SHP77 treated with DMSO at 0.1 percent for 48 hours (cell line): ENCODE measurements at regions not wholly inside any gene's neighbourhood (a gene's known extent, or its start where the extent isn't known, plus 50 kb on each side); places are given as distances from the start of the nearest gene placed in this dataset.

Experiments used
- DNase-seq: peaks from one replicate; lab custom pipeline; 2025; lab: John Stamatoyannopoulos, UW

- DNase-seq = no peak
Measured at GRCh38 chr7:51789489-51789888, 472.9 kb upstream of the COBL start.

GRCh38 chr7:51786284-51786683 lies 469.7 kb upstream of the COBL start:
- DNase-seq = no peak

- DNase-seq = no peak
Measured at GRCh38 chr7:51785876-51786275, 469.3 kb upstream of the COBL start.

- no peak for DNase-seq
Measured at GRCh38 chr7:51785171-51785570, 468.6 kb upstream of the COBL start.

GRCh38 chr7:51783241-51783640 lies 466.6 kb upstream of the COBL start:
- DNase-seq = no peak

GRCh38 chr7:51778121-51778520 lies 461.5 kb upstream of the COBL start:
- DNase-seq = no peak

GRCh38 chr7:51774178-51774577 lies 457.6 kb upstream of the COBL start:
- no peak for DNase-seq

- DNase-seq = no peak
Measured at GRCh38 chr7:51772190-51772589, 455.6 kb upstream of the COBL start.

GRCh38 chr7:51764976-51765375 lies 448.4 kb upstream of the COBL start:
- DNase-seq = no peak

GRCh38 chr7:51759985-51760384 lies 443.4 kb upstream of the COBL start:
- no peak for DNase-seq

GRCh38 chr7:51757960-51758359 lies 441.4 kb upstream of the COBL start:
- no peak for DNase-seq

- DNase-seq = no peak
Measured at GRCh38 chr7:51732951-51733350, 416.3 kb upstream of the COBL start.

GRCh38 chr7:51732116-51732515 lies 415.5 kb upstream of the COBL start:
- DNase-seq = no peak

GRCh38 chr7:51731075-51731474 lies 414.5 kb upstream of the COBL start:
- no peak for DNase-seq

GRCh38 chr7:51727441-51727840 lies 410.8 kb upstream of the COBL start:
- no peak for DNase-seq

- DNase-seq = no peak
Measured at GRCh38 chr7:51706851-51707250, 390.2 kb upstream of the COBL start.

- no peak for DNase-seq
Measured at GRCh38 chr7:51705701-51706100, 389.1 kb upstream of the COBL start.

GRCh38 chr7:51702673-51703072 lies 386.1 kb upstream of the COBL start:
- no peak for DNase-seq

GRCh38 chr7:51701935-51702334 lies 385.3 kb upstream of the COBL start:
- DNase-seq = no peak

GRCh38 chr7:51700593-51701215 lies 384.1 kb upstream of the COBL start:
- DNase-seq = no peak

- DNase-seq = no peak
Measured at GRCh38 chr7:51693258-51693657, 376.6 kb upstream of the COBL start.

GRCh38 chr7:51689547-51689946 lies 372.9 kb upstream of the COBL start:
- no peak for DNase-seq

GRCh38 chr7:51685794-51686193 lies 369.2 kb upstream of the COBL start:
- no peak for DNase-seq

GRCh38 chr7:51680594-51681399 lies 364.2 kb upstream of the COBL start:
- no peak for DNase-seq
